OCI-LY3 (cell line): ENCODE measurements at regions not wholly inside any gene's neighbourhood (a gene's known extent, or its start where the extent isn't known, plus 50 kb on each side); places are given as distances from the start of the nearest gene placed in this dataset.

Experiments used
- CTCF ChIP-seq: fragments of 200-600, 300-600 bp; sonication (generic); IDR thresholded peaks from 2 replicates; pipeline ENCODE4 v1.5.1; 2014; ENCODE audit warnings: antibody characterized with exemption, low read length, low read depth
- EZH2phosphoT487 ChIP-seq: fragments of 200-600 bp; shearing (Covaris generic); IDR thresholded peaks from 2 replicates; pipeline ENCODE4 v1.6.1; 2018; ENCODE audit warnings: antibody characterized with exemption, mixed run types, low read depth

GRCh38 chr10:47249881-47250280 lies 50.1 kb upstream of the GDF10 start:
- no peak for TF ChIP-seq CTCF
- TF ChIP-seq EZH2phosphoT487, result no peak
